NCI-H2081 (cell line): ENCODE measurements at regions not wholly inside any gene's neighbourhood (a gene's known extent, or its start where the extent isn't known, plus 50 kb on each side); places are given as distances from the start of the nearest gene placed in this dataset.
"Not testable (repeated sequence)": the region's sequence is repeated elsewhere in the genome, so short reads cannot be mapped to it uniquely, and the experiment has no call there.

Experiments used
- DNase-seq, 2 experiments: peaks; one replicate each; lab custom pipeline; 2025; lab: John Stamatoyannopoulos, UW

- DNase-seq: no peak
These were observed 50.2 kb upstream of the THSD7B start for GRCh38 chr2:136715146-136715545.

GRCh38 chr2:136714452-136714951, 50.8 kb upstream of the THSD7B start:
- DNase-seq: no peak

GRCh38 chr2:136713739-136714138, 51.6 kb upstream of the THSD7B start:
- no peak for DNase-seq

GRCh38 chr2:136705336-136705735, 60.0 kb upstream of the THSD7B start:
- DNase-seq: no peak

GRCh38 chr2:136703214-136703613, 62.1 kb upstream of the THSD7B start:
- no peak for DNase-seq

GRCh38 chr2:136696438-136696837, 68.9 kb upstream of the THSD7B start:
- no peak for DNase-seq

GRCh38 chr2:136693966-136694365, 71.4 kb upstream of the THSD7B start:
- no peak for DNase-seq

- not testable (repeated sequence) for DNase-seq
These were observed 85.3 kb upstream of the THSD7B start for GRCh38 chr2:136680079-136680478.

- DNase-seq: no peak
These were observed 99.6 kb upstream of the THSD7B start for GRCh38 chr2:136665736-136666135.

- no peak for DNase-seq
These were observed 100.5 kb upstream of the THSD7B start for GRCh38 chr2:136664713-136665405.

GRCh38 chr2:136658201-136658600, 107.1 kb upstream of the THSD7B start:
- no peak for DNase-seq

- DNase-seq: no peak
These were observed 111.5 kb upstream of the THSD7B start for GRCh38 chr2:136653861-136654260.

- DNase-seq: no peak
These were observed 113.8 kb upstream of the THSD7B start for GRCh38 chr2:136651456-136652010.

- DNase-seq: no peak
These were observed 118.3 kb upstream of the THSD7B start for GRCh38 chr2:136647039-136647438.

- peak in 1 of 2 experiments; percentile 16 for DNase-seq
These were observed 120.0 kb upstream of the THSD7B start for GRCh38 chr2:136645236-136645828.

GRCh38 chr2:136639651-136640050, 125.7 kb upstream of the THSD7B start:
- DNase-seq: no peak

- no peak for DNase-seq
These were observed 127.2 kb upstream of the THSD7B start for GRCh38 chr2:136638193-136638592.

- DNase-seq: no peak
These were observed 127.9 kb upstream of the THSD7B start for GRCh38 chr2:136637402-136637801.

GRCh38 chr2:136628490-136628889, 136.9 kb upstream of the THSD7B start:
- no peak for DNase-seq

GRCh38 chr2:136613096-136613495, 152.2 kb upstream of the THSD7B start:
- no peak for DNase-seq

GRCh38 chr2:136612079-136612478, 153.3 kb upstream of the THSD7B start:
- no peak for DNase-seq

GRCh38 chr2:136611451-136611850, 153.9 kb upstream of the THSD7B start:
- DNase-seq: no peak

GRCh38 chr2:136582628-136583205, 182.6 kb upstream of the THSD7B start:
- no peak for DNase-seq
